K562 (cell line): ENCODE measurements at regions not wholly inside any gene's neighbourhood (a gene's known extent, or its start where the extent isn't known, plus 50 kb on each side); places are given as distances from the start of the nearest gene placed in this dataset.

Source experiments
- ATAC-seq: fragments of 200-7000 bp; cut with Tn5 transposase; 3 replicates; pipeline ENCODE4 v1.9.1; 2020; ENCODE audit warnings: moderate library complexity
- BruUV-seq: library from RNA; stranded (reverse); fragments of 400-500 nt; replicated peaks from 2 replicates; lab custom pipeline; 2021; lab: Mats Ljungman, UMichigan
- CTCF ChIA-PET: fragments of 300-600 bp; formaldehyde crosslinking; extraction: SDS; loops from one replicate; lab custom pipeline; 2021; ENCODE audit warnings: low intra/inter-chr PET ratio; lab: Yijun Ruan, JAX
- POLR2A ChIA-PET: fragments of 300-600, 350-650 bp; sonication (Branson Sonifier 250); formaldehyde crosslinking; extraction: SDS; loops from one replicate; lab custom pipeline; 2021; ENCODE audit warnings: antibody characterized with exemption, inconsistent platforms; lab: Yijun Ruan, JAX
- DNase-seq, 4 experiments: peaks; one replicate each; pipeline versions ENCODE4 v3.0.0 to v3.0.0-alpha.2; 2011 to 2018; ENCODE audit warnings: low spot score in 3 of 4, mixed read lengths in 3 of 4; ENCODE audit errors: extremely low read depth in 1 of 4
- FAIRE-seq: peaks from 2 replicates; lab custom pipeline; 2011; peaks lifted over from hg19 to GRCh38; lab: Jason Lieb, UNC
- H2AFZ ChIP-seq: 2 replicates; pipeline ENCODE4 v1.6.0; 2011; ENCODE audit warnings: low read depth, low read length, control low read depth, inconsistent platforms
- H3K27ac ChIP-seq: fragments of 200-600 bp; 3 replicates; pipeline ENCODE4 v1.8.0; 2011; ENCODE audit warnings: low read depth, mild to moderate bottlenecking, control low read depth, inconsistent platforms, low read length, moderate library complexity, mixed read lengths; ENCODE audit errors: extremely low read depth
- H3K27me3 ChIP-seq, 2 experiments: fragments of 300-600 bp in 1 of 2; 2 replicates in 1 of 2; 3 replicates in 1 of 2; pipeline versions ENCODE4 v1.6.0 to v1.8.0; 2011; ENCODE audit warnings: inconsistent platforms in 2 of 2, low read length in 2 of 2, mild to moderate bottlenecking in 1 of 2, mixed read lengths in 1 of 2, moderate library complexity in 1 of 2; ENCODE audit not compliant: control insufficient read depth in 2 of 2, insufficient read depth in 2 of 2
- H3K36me3 ChIP-seq: fragments of 300-600 bp; 3 replicates; pipeline ENCODE4 v1.8.0; 2011; ENCODE audit warnings: mild to moderate bottlenecking, low read length, inconsistent platforms; ENCODE audit not compliant: control insufficient read depth, insufficient read depth
- H3K4me1 ChIP-seq, 2 experiments: fragments of 200-600 bp in 1 of 2; replicated peaks in 1 of 2; 2 replicates in 1 of 2; 3 replicates in 1 of 2; pipeline versions ENCODE4 v1.5.1 to v1.8.0; 2011; ENCODE audit warnings: inconsistent platforms in 2 of 2, low read length in 2 of 2, mild to moderate bottlenecking in 1 of 2, mixed read lengths in 1 of 2, moderate library complexity in 1 of 2; ENCODE audit not compliant: control insufficient read depth in 2 of 2, insufficient read depth in 2 of 2
- H3K4me2 ChIP-seq: 2 replicates; pipeline ENCODE4 v1.6.1; 2011; ENCODE audit warnings: low read length, control low read depth, inconsistent platforms, mixed read lengths; ENCODE audit not compliant: insufficient read depth
- H3K4me3 ChIP-seq: fragments of 200-600 bp; sonication (generic), shearing (Covaris generic); 2 replicates; pipeline ENCODE4 v1.5.1; 2016; ENCODE audit warnings: control low read depth, inconsistent platforms
- H3K79me2 ChIP-seq: fragments of 200-600 bp; 3 replicates; pipeline ENCODE4 v1.8.0; 2011; ENCODE audit warnings: low read length, inconsistent platforms; ENCODE audit not compliant: control insufficient read depth, insufficient read depth
- H3K9ac ChIP-seq, 2 experiments: 2 replicates each; pipeline versions ENCODE4 v1.6.0 to v1.6.1; 2011; ENCODE audit warnings: low read depth in 2 of 2, low read length in 2 of 2, control low read depth in 1 of 2, inconsistent platforms in 1 of 2, mild to moderate bottlenecking in 1 of 2, mixed read lengths in 1 of 2; ENCODE audit not compliant: insufficient read depth in 1 of 2
- H3K9me1 ChIP-seq: one replicate; pipeline ENCODE4 v1.6.0; 2011; ENCODE audit warnings: inconsistent platforms, mild to moderate bottlenecking, low read length, moderate library complexity; ENCODE audit not compliant: control insufficient read depth, insufficient read depth
- H3K9me3 ChIP-seq: replicated peaks from 2 replicates; pipeline ENCODE4 v1.5.1; 2011; ENCODE audit warnings: low read depth, low read length, inconsistent platforms; ENCODE audit not compliant: control insufficient read depth, insufficient read depth
- H4K20me1 ChIP-seq: replicated peaks from 2 replicates; pipeline ENCODE4 v1.6.1; 2011; ENCODE audit warnings: low read length, inconsistent platforms, mixed read lengths; ENCODE audit not compliant: control insufficient read depth, insufficient read depth
- ASH1L ChIP-seq: fragments of 450-650 bp; IDR thresholded peaks from 2 replicates; pipeline ENCODE4 v1.6.1; 2018; ENCODE audit warnings: borderline replicate concordance, mild to moderate bottlenecking, low read depth; ENCODE audit not compliant: partially characterized antibody
- BCL6 ChIP-seq: fragments of 250-450 bp; sonication (Bioruptor Pico); IDR thresholded peaks from 2 replicates; pipeline ENCODE4 v1.4.0; 2020
- CBFA2T2 ChIP-seq: fragments of 450-650 bp; conservative IDR thresholded peaks from 2 replicates; pipeline ENCODE4 v1.6.1; 2017; ENCODE audit warnings: mild to moderate bottlenecking
- ETS2 ChIP-seq: IDR thresholded peaks from 2 replicates; pipeline ENCODE4 v1.6.1; 2016; ENCODE audit warnings: borderline replicate concordance, missing genetic modification characterization, mild to moderate bottlenecking, moderate library complexity, missing compliant biosample characterization; ENCODE audit not compliant: poor library complexity, severe bottlenecking
- KLF1 ChIP-seq: fragments of 450-650 bp; IDR thresholded peaks from 2 replicates; pipeline ENCODE4 v1.6.1; 2016; ENCODE audit warnings: missing genetic modification characterization, missing compliant biosample characterization
- MXI1 ChIP-seq: IDR thresholded peaks from 2 replicates; pipeline ENCODE4 v1.6.1; 2011; ENCODE audit warnings: low read depth, mild to moderate bottlenecking, improper control_type of control experiment, low read length
- NRF1 ChIP-seq, 2 experiments: fragments of 450-650 bp; IDR thresholded peaks in 1 of 2; conservative IDR thresholded peaks in 1 of 2; 2 replicates each; pipeline ENCODE4 v1.6.1; 2014; ENCODE audit warnings: mild to moderate bottlenecking in 2 of 2
- PCBP2 ChIP-seq: fragments of 200-400 bp; formaldehyde crosslinking; IDR thresholded peaks from 2 replicates; pipeline ENCODE4 v1.6.1; 2018; ENCODE audit warnings: low read length, low read depth, mild to moderate bottlenecking, moderate library complexity; ENCODE audit not compliant: poor library complexity, severe bottlenecking
- SMAD4 ChIP-seq: fragments of 250-450 bp; sonication (Bioruptor Pico); conservative IDR thresholded peaks from 2 replicates; pipeline ENCODE4 v1.8.0; 2021; ENCODE audit warnings: inconsistent platforms, mild to moderate bottlenecking, moderate library complexity
- WHSC1 ChIP-seq: IDR thresholded peaks from one replicate; pipeline ENCODE4 v1.6.1; 2012; ENCODE audit warnings: low read length, control low read depth, inconsistent platforms
- ZNF586 ChIP-seq: fragments of 450-650 bp; formaldehyde crosslinking; conservative IDR thresholded peaks from 2 replicates; pipeline ENCODE4 v1.4.0; 2020; ENCODE audit warnings: mild to moderate bottlenecking, moderate library complexity
- ZNF778 ChIP-seq: fragments of 450-650 bp; formaldehyde crosslinking; IDR thresholded peaks from 2 replicates; pipeline ENCODE4 v1.4.0; 2020; ENCODE audit warnings: mild to moderate bottlenecking, moderate library complexity
- WGBS: fragments of 100-300 bp; shearing (Covaris generic); methylation state at CpG from one replicate; pipeline ENCODE4 v1.1.6; 2016; ENCODE audit warnings: low coverage, mixed read lengths; ENCODE audit not compliant: insufficient coverage; ENCODE audit errors: missing lambda C conversion rate; 5-methylcytosine and 5-hydroxymethylcytosine counted together
- in situ Hi-C: fragments of 300-500 bp; cut with MboI; formaldehyde crosslinking; loops from 4 replicates; pipeline ENCODE4 v1.15.0; 2018; ENCODE audit warnings: inconsistent platforms, mixed read lengths
- intact Hi-C: fragments of 100-400 bp; cut with micrococcal nuclease; formaldehyde crosslinking; loops from 2 replicates; pipeline ENCODE4 v1.14.2; 2022
- TF ChIP-seq, protein P1 (sequence below): sonication (generic); formaldehyde crosslinking; IDR thresholded peaks from 2 replicates; pipeline ENCODE4 v1.8.1; 2022; ENCODE audit warnings: missing genetic modification reagents

DNA sequence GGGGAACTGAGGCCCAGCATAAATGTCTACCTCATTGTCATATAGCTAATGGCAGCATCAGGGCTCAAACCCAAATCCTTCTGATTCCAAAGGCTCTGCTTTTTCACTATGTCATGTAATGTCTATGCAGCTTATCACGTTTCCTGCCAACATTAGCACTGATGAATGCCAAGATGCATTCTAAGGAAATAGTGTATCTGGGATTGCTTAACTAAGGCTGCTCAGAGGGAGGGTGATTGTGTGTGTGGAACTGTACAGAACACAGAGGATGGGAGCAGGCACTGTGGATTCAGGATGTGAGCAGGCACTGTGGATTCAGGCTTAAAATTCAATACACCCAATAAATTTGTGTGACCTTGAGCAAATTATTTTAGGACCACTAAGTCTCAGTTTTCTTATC lies 456.4 kb upstream of the DEPDC1 start:
- Histone ChIP-seq H3K36me3 (no peaks in the 10 kb centered on the region), H3K27ac (no peak overlapping the region), H2AFZ (no peak overlapping the region), H3K9me3 (no peaks in the 10 kb centered on the region), H3K4me2 (no peak overlapping the region), H4K20me1 (no peaks in the 10 kb centered on the region), H3K27me3 (no peaks in the 10 kb centered on the region), H3K9me1 (no peaks in the 10 kb centered on the region), H3K4me1 (no peaks in the 10 kb centered on the region), H3K9ac (no peak overlapping the region), H3K4me3 (no peak overlapping the region), H3K79me2 (no peaks in the 10 kb centered on the region)
- TF ChIP-seq ZNF586 (CRISPR knock-in tag) (no peak), ZNF778 (no peak), MXI1 (no peak), NRF1 (conservative IDR thresholded peaks at IDR 0.05 in 1 of 2, IDR thresholded peaks at IDR 0.05 in 1 of 2) (no peak), BCL6 (CRISPR knock-in tag) (no peak), PCBP2 (no peak), KLF1 (no peak), SMAD4 (CRISPR knock-in tag) (no peak), ASH1L (no peak), WHSC1 (no peak), ETS2 (no peak), CBFA2T2 (no peak)
- TF ChIP-seq, protein P1, sequence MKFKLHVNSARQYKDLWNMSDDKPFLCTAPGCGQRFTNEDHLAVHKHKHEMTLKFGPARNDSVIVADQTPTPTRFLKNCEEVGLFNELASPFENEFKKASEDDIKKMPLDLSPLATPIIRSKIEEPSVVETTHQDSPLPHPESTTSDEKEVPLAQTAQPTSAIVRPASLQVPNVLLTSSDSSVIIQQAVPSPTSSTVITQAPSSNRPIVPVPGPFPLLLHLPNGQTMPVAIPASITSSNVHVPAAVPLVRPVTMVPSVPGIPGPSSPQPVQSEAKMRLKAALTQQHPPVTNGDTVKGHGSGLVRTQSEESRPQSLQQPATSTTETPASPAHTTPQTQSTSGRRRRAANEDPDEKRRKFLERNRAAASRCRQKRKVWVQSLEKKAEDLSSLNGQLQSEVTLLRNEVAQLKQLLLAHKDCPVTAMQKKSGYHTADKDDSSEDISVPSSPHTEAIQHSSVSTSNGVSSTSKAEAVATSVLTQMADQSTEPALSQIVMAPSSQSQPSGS (CRISPR knock-in tag): no peak
- POLR2A ChIA-PET: no interaction called here
- DNase-seq (no peak), ATAC-seq (no peak), FAIRE-seq (no peak)
- intact Hi-C loops (no loop called here), in situ Hi-C loops (no loop called here)
- BruUV-seq: no TSS peak
- CTCF ChIA-PET: no interaction called here
- WGBS: 0% methylated on average over 1 of the region's 1 CpG
